ENCODE measurements at regions not wholly inside any gene's neighbourhood (a gene's known extent, or its start where the extent isn't known, plus 50 kb on each side); places are given as distances from the start of the nearest gene placed in this dataset.

DNA sequence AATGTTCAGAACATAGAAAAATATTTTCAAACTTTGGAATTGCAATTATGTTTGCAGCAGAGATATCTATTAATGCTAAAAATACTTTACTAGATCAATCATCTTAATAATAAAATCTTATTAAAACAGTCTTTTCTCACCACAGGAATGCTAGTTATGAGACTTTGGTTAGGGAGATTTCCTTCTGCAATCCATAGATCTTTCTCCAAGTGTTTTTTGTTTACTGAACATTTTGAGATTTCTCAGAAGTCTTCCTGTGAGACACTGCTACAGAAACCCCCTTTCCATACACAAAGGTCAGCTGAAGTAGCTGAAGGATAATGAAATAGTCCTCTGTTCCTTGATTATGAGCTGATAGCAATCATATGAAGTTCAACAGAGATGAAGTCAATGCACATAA lies 59.4 kb upstream of the RAPH1 start:
- TF ChIP-seq, protein P1, sequence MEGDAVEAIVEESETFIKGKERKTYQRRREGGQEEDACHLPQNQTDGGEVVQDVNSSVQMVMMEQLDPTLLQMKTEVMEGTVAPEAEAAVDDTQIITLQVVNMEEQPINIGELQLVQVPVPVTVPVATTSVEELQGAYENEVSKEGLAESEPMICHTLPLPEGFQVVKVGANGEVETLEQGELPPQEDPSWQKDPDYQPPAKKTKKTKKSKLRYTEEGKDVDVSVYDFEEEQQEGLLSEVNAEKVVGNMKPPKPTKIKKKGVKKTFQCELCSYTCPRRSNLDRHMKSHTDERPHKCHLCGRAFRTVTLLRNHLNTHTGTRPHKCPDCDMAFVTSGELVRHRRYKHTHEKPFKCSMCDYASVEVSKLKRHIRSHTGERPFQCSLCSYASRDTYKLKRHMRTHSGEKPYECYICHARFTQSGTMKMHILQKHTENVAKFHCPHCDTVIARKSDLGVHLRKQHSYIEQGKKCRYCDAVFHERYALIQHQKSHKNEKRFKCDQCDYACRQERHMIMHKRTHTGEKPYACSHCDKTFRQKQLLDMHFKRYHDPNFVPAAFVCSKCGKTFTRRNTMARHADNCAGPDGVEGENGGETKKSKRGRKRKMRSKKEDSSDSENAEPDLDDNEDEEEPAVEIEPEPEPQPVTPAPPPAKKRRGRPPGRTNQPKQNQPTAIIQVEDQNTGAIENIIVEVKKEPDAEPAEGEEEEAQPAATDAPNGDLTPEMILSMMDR (IDR thresholded peaks at IDR 0.05), result no peak
- TF ChIP-seq POLR2A (IDR thresholded peaks at IDR 0.05), result no peak
